Gastrocnemius medialis (tissue), 4 donors: ENCODE measurements at regions not wholly inside any gene's neighbourhood (a gene's known extent, or its start where the extent isn't known, plus 50 kb on each side); places are given as distances from the start of the nearest gene placed in this dataset.

Source experiments
- ATAC-seq, 2 donors: fragments of 150-250 bp; one replicate each; pipeline ENCODE4 v1.9.1; 2016
- DNase-seq, 2 donors: peaks; one replicate each; pipeline ENCODE4 v3.0.0-alpha.2; 2019
- H3K27ac ChIP-seq, 4 donors: fragments of 200-600 bp; sonication (generic); 1 replicate in 1 of 4; 2 replicates in 3 of 4; pipeline ENCODE4 v1.5.1; 2016 to 2018; ENCODE audit warnings: mild to moderate bottlenecking in 2 of 4, moderate library complexity in 1 of 4
- H3K27me3 ChIP-seq, 3 donors: fragments of 200-600 bp; sonication (generic) in 2 of 3; 1 replicate in 1 of 3; 2 replicates in 2 of 3; pipeline versions ENCODE4 v1.5.1 to v1.6.0; 2016 to 2019; ENCODE audit warnings: mild to moderate bottlenecking in 1 of 3, moderate library complexity in 1 of 3
- H3K36me3 ChIP-seq, 2 donors: fragments of 200-600 bp; sonication (generic) in 1 of 2; one replicate each; pipeline ENCODE4 v1.5.1; 2017 to 2018
- H3K4me1 ChIP-seq, 2 donors: fragments of 200-600 bp; sonication (generic) in 1 of 2; one replicate each; pipeline ENCODE4 v1.5.1; 2016 to 2017; ENCODE audit warnings: mild to moderate bottlenecking in 2 of 2
- H3K4me3 ChIP-seq, 4 donors: fragments of 200-600 bp; sonication (generic) in 3 of 4; 1 replicate in 1 of 4; 2 replicates in 3 of 4; pipeline ENCODE4 v1.5.1; 2016 to 2019; ENCODE audit warnings: mild to moderate bottlenecking in 2 of 4
- H3K9me3 ChIP-seq, 3 donors: fragments of 200-600 bp; sonication (generic) in 2 of 3; 1 replicate in 1 of 3; 2 replicates in 2 of 3; pipeline ENCODE4 v1.5.1; 2016 to 2019
- POLR2A ChIP-seq, 2 donors: fragments of 450-650 bp; IDR thresholded peaks; one replicate each; pipeline ENCODE4 v1.6.1; 2017; ENCODE audit warnings: antibody characterized with exemption in 2 of 2, mild to moderate bottlenecking in 2 of 2, moderate library complexity in 2 of 2
- in situ Hi-C, 4 donors: fragments of 200-750 bp; cut with MboI; loops; one replicate each; pipeline versions ENCODE4 v1.15.0 to v1.8.0; 2017; ENCODE audit warnings: low sequenced_read_pairs in 4 of 4
- intact Hi-C: fragments of 100-400 bp; cut with DNase I; formaldehyde crosslinking; loops from one replicate; pipeline ENCODE4 v1.15.1; 2023; ENCODE audit warnings: low total_unique reads
- TF ChIP-seq, protein P1 (sequence below), 5 experiments: fragments of 450-650 bp in 3 of 5; fragments of 200-600 bp in 2 of 5; sonication (generic) in 2 of 5; IDR thresholded peaks in 4 of 5; conservative IDR thresholded peaks in 1 of 5; 1 replicate in 4 of 5; 2 replicates in 1 of 5; pipeline ENCODE4 v1.5.1; 2016 to 2019; ENCODE audit warnings: antibody characterized with exemption in 5 of 5, mild to moderate bottlenecking in 3 of 5, moderate library complexity in 3 of 5

GRCh38 chr22:45069925-45070324 lies 60.1 kb upstream of the PHF21B start:
- H3K9me3 ChIP-seq: no peaks in the 10 kb centered on the region
- intact Hi-C loops (no loop called here), in situ Hi-C loops (no loop called here)
- H3K27me3 ChIP-seq: peaks cover 9 to 18% (median 10%) of the 10 kb centered on the region in 3 donors
- no peaks in the 10 kb centered on the region for H3K36me3 ChIP-seq
- ATAC-seq (no peak), DNase-seq (no peak)
- TF ChIP-seq POLR2A (IDR thresholded peaks at IDR 0.05): no peak
- TF ChIP-seq, protein P1, sequence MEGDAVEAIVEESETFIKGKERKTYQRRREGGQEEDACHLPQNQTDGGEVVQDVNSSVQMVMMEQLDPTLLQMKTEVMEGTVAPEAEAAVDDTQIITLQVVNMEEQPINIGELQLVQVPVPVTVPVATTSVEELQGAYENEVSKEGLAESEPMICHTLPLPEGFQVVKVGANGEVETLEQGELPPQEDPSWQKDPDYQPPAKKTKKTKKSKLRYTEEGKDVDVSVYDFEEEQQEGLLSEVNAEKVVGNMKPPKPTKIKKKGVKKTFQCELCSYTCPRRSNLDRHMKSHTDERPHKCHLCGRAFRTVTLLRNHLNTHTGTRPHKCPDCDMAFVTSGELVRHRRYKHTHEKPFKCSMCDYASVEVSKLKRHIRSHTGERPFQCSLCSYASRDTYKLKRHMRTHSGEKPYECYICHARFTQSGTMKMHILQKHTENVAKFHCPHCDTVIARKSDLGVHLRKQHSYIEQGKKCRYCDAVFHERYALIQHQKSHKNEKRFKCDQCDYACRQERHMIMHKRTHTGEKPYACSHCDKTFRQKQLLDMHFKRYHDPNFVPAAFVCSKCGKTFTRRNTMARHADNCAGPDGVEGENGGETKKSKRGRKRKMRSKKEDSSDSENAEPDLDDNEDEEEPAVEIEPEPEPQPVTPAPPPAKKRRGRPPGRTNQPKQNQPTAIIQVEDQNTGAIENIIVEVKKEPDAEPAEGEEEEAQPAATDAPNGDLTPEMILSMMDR (IDR thresholded peaks at IDR 0.05 in 4 of 5, conservative IDR thresholded peaks at IDR 0.05 in 1 of 5): no peak
- H3K27ac ChIP-seq: no peak overlapping the region
- H3K4me1 ChIP-seq: no peaks in the 10 kb centered on the region
- no peak overlapping the region for H3K4me3 ChIP-seq

- no peak for TF ChIP-seq POLR2A (IDR thresholded peaks at IDR 0.05)
Measured at GRCh38 chr22:45071618-45072017, 61.8 kb upstream of the PHF21B start.

GRCh38 chr22:45072322-45072903 lies 62.6 kb upstream of the PHF21B start:
- in situ Hi-C loops: no loop called here
- Histone ChIP-seq H3K4me1 (no peaks in the 10 kb centered on the region), H3K9me3 (no peaks in the 10 kb centered on the region), H3K27ac (no peak overlapping the region), H3K27me3 (peaks cover 13 to 22% (median 13%) of the 10 kb centered on the region in 3 donors), H3K4me3 (no peak overlapping the region), H3K36me3 (no peaks in the 10 kb centered on the region)
- ATAC-seq: no peak
- intact Hi-C loops: no loop called here
- no peak for DNase-seq
- TF ChIP-seq POLR2A (IDR thresholded peaks at IDR 0.05): no peak
- TF ChIP-seq, protein P1 (IDR thresholded peaks at IDR 0.05 in 4 of 5, conservative IDR thresholded peaks at IDR 0.05 in 1 of 5): no peak

More at GRCh38 chr22:45071618-45072017, 61.8 kb upstream of the PHF21B start:
- DNase-seq: no peak
- ATAC-seq: no peak
- in situ Hi-C loops (no loop called here), intact Hi-C loops (no loop called here)
- peaks cover 10 to 18% (median 13%) of the 10 kb centered on the region in 3 donors for H3K27me3 ChIP-seq
- no peaks in the 10 kb centered on the region for H3K36me3 ChIP-seq
- no peak overlapping the region for H3K27ac ChIP-seq
- H3K4me3 ChIP-seq: no peak overlapping the region
- H3K9me3 ChIP-seq: no peaks in the 10 kb centered on the region
- no peaks in the 10 kb centered on the region for H3K4me1 ChIP-seq

DNA sequence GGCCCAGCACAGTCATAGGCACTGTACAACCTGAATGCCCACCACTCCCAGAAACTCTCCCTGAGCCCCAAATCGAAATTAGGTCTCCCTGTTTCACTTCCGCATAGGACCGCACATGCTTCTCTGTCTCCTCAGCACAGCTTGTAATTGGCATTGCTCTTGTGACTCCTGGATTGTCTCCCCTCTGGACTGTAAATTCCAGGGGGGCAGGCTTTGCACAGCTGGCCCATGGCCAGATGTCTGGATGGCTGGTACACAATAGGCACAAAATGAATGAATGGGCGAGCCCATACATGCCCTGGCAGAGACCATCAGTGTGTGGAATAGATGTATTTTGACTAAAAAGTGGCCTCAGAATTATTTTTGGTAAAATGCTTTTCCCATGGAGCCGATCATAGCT lies 63.3 kb upstream of the PHF21B start:
- no peak for ATAC-seq
- Histone ChIP-seq H3K9me3 (no peaks in the 10 kb centered on the region), H3K36me3 (no peaks in the 10 kb centered on the region), H3K4me1 (no peaks in the 10 kb centered on the region), H3K27ac (no peak overlapping the region), H3K27me3 (peaks cover 14 to 23% (median 16%) of the 10 kb centered on the region in 3 donors), H3K4me3 (no peak overlapping the region)
- in situ Hi-C loops: no loop called here
- DNase-seq: no peak
- TF ChIP-seq, protein P1 (IDR thresholded peaks at IDR 0.05 in 4 of 5, conservative IDR thresholded peaks at IDR 0.05 in 1 of 5): no peak
- no peak for TF ChIP-seq POLR2A (IDR thresholded peaks at IDR 0.05)
- intact Hi-C loops: no loop called here

- DNase-seq: no peak
- in situ Hi-C loops (no loop called here), intact Hi-C loops (no loop called here)
- Histone ChIP-seq H3K4me3 (no peak overlapping the region), H3K27ac (no peak overlapping the region), H3K4me1 (no peaks in the 10 kb centered on the region), H3K27me3 (peaks cover 8 to 28% (median 9%) of the 10 kb centered on the region in 3 donors), H3K9me3 (no peaks in the 10 kb centered on the region), H3K36me3 (no peaks in the 10 kb centered on the region)
- TF ChIP-seq, protein P1 (IDR thresholded peaks at IDR 0.05 in 4 of 5, conservative IDR thresholded peaks at IDR 0.05 in 1 of 5): no peak
- TF ChIP-seq POLR2A (IDR thresholded peaks at IDR 0.05): no peak
- ATAC-seq: no peak
Measured at GRCh38 chr22:45077286-45077685, 67.5 kb upstream of the PHF21B start.
